ENCODE measurements at regions not wholly inside any gene's neighbourhood (a gene's known extent, or its start where the extent isn't known, plus 50 kb on each side); places are given as distances from the start of the nearest gene placed in this dataset.

DNA sequence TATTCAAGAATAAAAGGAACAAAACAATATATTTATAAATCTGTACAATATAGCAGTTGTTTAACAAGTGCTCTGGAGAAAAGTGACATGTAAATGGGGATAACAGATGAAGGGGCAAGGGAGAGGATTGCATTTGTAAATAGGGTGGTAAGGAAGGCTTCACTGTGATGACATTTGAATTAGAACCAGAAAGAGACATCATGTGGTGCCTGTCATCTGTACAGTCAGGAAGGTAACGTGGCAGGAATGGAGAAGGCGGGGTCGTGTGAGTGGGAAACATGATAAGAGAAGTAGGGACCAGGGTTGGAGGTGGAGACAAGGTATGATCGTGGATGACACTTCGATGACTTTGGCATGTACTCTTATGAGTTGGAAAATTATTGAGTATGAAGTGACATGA, 1393.6 kb upstream of the NXPH2 start:
- Histone ChIP-seq H3K9me3 (ENCODE audit: control insufficient read depth, low read depth, low read length) (no peaks in the 10 kb centered on the region), H2BK120ac (ENCODE audit: low read depth, low read length, poor library complexity, severe bottlenecking) (no peak overlapping the region), H3T11ph (ENCODE audit: low read length) (no peak overlapping the region), H3K23ac (ENCODE audit: insufficient read length, low read depth, low read length) (no peak overlapping the region), H4K5ac (ENCODE audit: insufficient read length, low read depth, low read length) (no peak overlapping the region), H3K56ac (ENCODE audit: insufficient read length, low read depth, low read length) (no peak overlapping the region), H2BK12ac (ENCODE audit: insufficient read length, low read depth, low read length) (no peak overlapping the region), H3K79me2 (ENCODE audit: insufficient read depth, low read length) (no peaks in the 10 kb centered on the region), H3K79me1 (ENCODE audit: insufficient read depth, low read depth, low read length, poor library complexity, severe bottlenecking) (no peaks in the 10 kb centered on the region), H3K27ac (ENCODE audit: insufficient read length, low read depth, low read length) (no peak overlapping the region), H3K4me2 (ENCODE audit: insufficient read depth, insufficient read length, low read length) (no peak overlapping the region), H2AFZ (ENCODE audit: low read length) (no peak overlapping the region), H3K4ac (ENCODE audit: low read depth, low read length) (no peak overlapping the region), H3K4me1 (ENCODE audit: insufficient read depth, low read length) (no peaks in the 10 kb centered on the region), H2BK5ac (ENCODE audit: insufficient read length, low read length) (no peak overlapping the region), H2BK15ac (ENCODE audit: low read depth, low read length) (no peak overlapping the region), H4K20me1 (ENCODE audit: control insufficient read depth, insufficient read depth, insufficient read length) (no peaks in the 10 kb centered on the region), H2BK20ac (ENCODE audit: low read depth, low read length, poor library complexity, severe bottlenecking) (no peak overlapping the region), H3K9ac (ENCODE audit: extremely low read depth, insufficient read length, low read length) (no peak overlapping the region), H2AK5ac (ENCODE audit: insufficient read length, low read length) (no peak overlapping the region), H4K91ac (ENCODE audit: insufficient read length, low read depth, low read length) (no peak overlapping the region), H3K23me2 (ENCODE audit: insufficient read length, low read depth, low read length, poor library complexity, severe bottlenecking) (no peaks in the 10 kb centered on the region), H3K18ac (ENCODE audit: insufficient read length, low read depth, low read length) (no peak overlapping the region), H3K14ac (ENCODE audit: insufficient read depth, low read length) (no peak overlapping the region), H3K27me3 (ENCODE audit: insufficient read depth, low read length) (no peaks in the 10 kb centered on the region), H4K8ac (replicated peaks; ENCODE audit: insufficient read length, low read depth, low read length) (no peak overlapping the region)
- no peak for TF ChIP-seq CTCF (conservative IDR thresholded peaks at IDR 0.05)
- Mint-ChIP-seq H3K4me1 (no peaks in the 10 kb centered on the region), H3K36me3 (ENCODE audit: insufficient read depth in 1 of 3, low read depth in 3 of 3) (peaks cover 0 to 3% (median 0%) of the 10 kb centered on the region in 3 experiments; a peak in 1 of 7 replicates), H3K27ac (peak overlapping the region in 1 of 3 experiments; percentile 4; a peak in 1 of 7 replicates), H3K27me3 (ENCODE audit: low read depth) (no peaks in the 10 kb centered on the region), H3K9me3 (peaks cover 0 to 3% of the 10 kb centered on the region in 2 experiments; a peak in 2 of 5 replicates), H3K4me3 (no peak overlapping the region)
- WGBS (ENCODE audit: extremely low coverage, insufficient read length, low lambda C conversion rate): no CpG with 5 or more reads among the region's 5 CpGs
- DNase-seq: no peak
